Smooth muscle cell (in vitro differentiated cells): ENCODE measurements at regions not wholly inside any gene's neighbourhood (a gene's known extent, or its start where the extent isn't known, plus 50 kb on each side); places are given as distances from the start of the nearest gene placed in this dataset.

Experiments
- DNase-seq: peaks from one replicate; lab custom pipeline; 2025; ENCODE audit not compliant: unreplicated experiment; lab: John Stamatoyannopoulos, UW
- H2AFZ ChIP-seq: fragments of 200-600 bp; sonication (generic); 2 replicates; pipeline ENCODE4 v1.6.0; 2016; ENCODE audit warnings: antibody characterized with exemption, low read depth, mild to moderate bottlenecking
- H3F3A ChIP-seq: fragments of 200-600 bp; sonication (generic); 2 replicates; pipeline ENCODE4 v1.6.0; 2017; ENCODE audit warnings: antibody characterized with exemption, low read depth
- H3K27ac ChIP-seq: fragments of 200-600 bp; sonication (generic); 2 replicates; pipeline ENCODE4 v1.5.1; 2016; ENCODE audit warnings: low read depth, mild to moderate bottlenecking
- H3K27me3 ChIP-seq: fragments of 200-600 bp; sonication (generic); 2 replicates; pipeline ENCODE4 v1.6.1; 2016; ENCODE audit warnings: low read depth, mild to moderate bottlenecking
- H3K36me3 ChIP-seq: fragments of 200-600 bp; sonication (generic); 2 replicates; pipeline ENCODE4 v1.5.1; 2016; ENCODE audit warnings: low read depth
- H3K4me1 ChIP-seq: fragments of 200-600 bp; sonication (generic); 2 replicates; pipeline ENCODE4 v1.5.1; 2016; ENCODE audit warnings: low read depth
- H3K4me2 ChIP-seq: fragments of 200-600 bp; sonication (generic); 2 replicates; pipeline ENCODE4 v1.6.0; 2016; ENCODE audit warnings: mild to moderate bottlenecking
- H3K4me3 ChIP-seq: fragments of 200-600 bp; sonication (generic); 2 replicates; pipeline ENCODE4 v1.5.1; 2016; ENCODE audit warnings: mild to moderate bottlenecking
- H3K79me2 ChIP-seq: fragments of 200-600 bp; sonication (generic); 2 replicates; pipeline ENCODE4 v1.6.0; 2016; ENCODE audit warnings: low read depth, mild to moderate bottlenecking
- H3K9ac ChIP-seq: fragments of 200-600 bp; sonication (generic); 2 replicates; pipeline ENCODE4 v1.6.0; 2016; ENCODE audit warnings: low read depth
- H3K9me3 ChIP-seq: fragments of 200-600 bp; sonication (generic); replicated peaks from 2 replicates; pipeline ENCODE4 v1.5.1; 2016; ENCODE audit warnings: low read depth
- H4K20me1 ChIP-seq: fragments of 200-600 bp; sonication (generic); 2 replicates; pipeline ENCODE4 v1.6.0; 2016; ENCODE audit warnings: low read depth
- CTCF ChIP-seq: fragments of 200-600 bp; sonication (generic); IDR thresholded peaks from 2 replicates; pipeline ENCODE4 v1.5.1; 2017; ENCODE audit warnings: borderline replicate concordance, mild to moderate bottlenecking, antibody characterized with exemption; ENCODE audit not compliant: insufficient read depth, poor library complexity, severe bottlenecking
- WGBS: methylation state at CpG from one replicate; pipeline ENCODE4 v1.1.7; 2016; ENCODE audit warnings: low lambda C conversion rate; 5-methylcytosine and 5-hydroxymethylcytosine counted together

DNA sequence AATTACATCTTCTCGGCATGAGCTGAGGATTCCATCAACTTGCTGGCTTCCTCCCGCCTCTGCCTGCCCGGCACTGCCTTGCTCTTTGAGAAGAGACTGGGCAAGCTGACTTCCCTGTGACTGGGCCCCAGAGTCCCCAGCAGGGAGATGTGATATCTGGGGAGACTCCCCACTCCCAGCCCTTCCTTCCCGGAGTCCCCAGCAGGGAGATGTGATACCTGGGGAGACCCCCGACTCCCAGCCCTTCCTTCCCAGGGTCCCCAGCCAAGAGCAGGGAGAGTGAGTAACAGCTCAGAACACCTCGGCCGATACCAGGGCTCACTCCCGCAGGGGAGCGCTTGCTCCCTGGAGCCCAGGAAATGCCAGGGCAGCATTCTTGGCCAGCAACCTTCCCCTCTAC lies 90.1 kb upstream of the NEURL1B start:
- TF ChIP-seq CTCF = no peak
- DNase-seq = no peak
- H3K79me2 ChIP-seq = no peaks in the 10 kb centered on the region
- H3K4me3 ChIP-seq = no peak overlapping the region
- H2AFZ ChIP-seq = no peak overlapping the region
- H3K27me3 ChIP-seq = no peaks in the 10 kb centered on the region
- peaks cover 7% of the 10 kb centered on the region for H3K4me1 ChIP-seq
- no peaks in the 10 kb centered on the region for H4K20me1 ChIP-seq
- H3K9ac ChIP-seq = no peak overlapping the region
- H3K27ac ChIP-seq = no peak overlapping the region
- H3F3A ChIP-seq = peaks cover 9% of the 10 kb centered on the region
- no peaks in the 10 kb centered on the region for H3K9me3 ChIP-seq
- no peak overlapping the region for H3K4me2 ChIP-seq
- no peaks in the 10 kb centered on the region for H3K36me3 ChIP-seq
- 78% methylated on average over 9 of the region's 9 CpGs for WGBS

DNA sequence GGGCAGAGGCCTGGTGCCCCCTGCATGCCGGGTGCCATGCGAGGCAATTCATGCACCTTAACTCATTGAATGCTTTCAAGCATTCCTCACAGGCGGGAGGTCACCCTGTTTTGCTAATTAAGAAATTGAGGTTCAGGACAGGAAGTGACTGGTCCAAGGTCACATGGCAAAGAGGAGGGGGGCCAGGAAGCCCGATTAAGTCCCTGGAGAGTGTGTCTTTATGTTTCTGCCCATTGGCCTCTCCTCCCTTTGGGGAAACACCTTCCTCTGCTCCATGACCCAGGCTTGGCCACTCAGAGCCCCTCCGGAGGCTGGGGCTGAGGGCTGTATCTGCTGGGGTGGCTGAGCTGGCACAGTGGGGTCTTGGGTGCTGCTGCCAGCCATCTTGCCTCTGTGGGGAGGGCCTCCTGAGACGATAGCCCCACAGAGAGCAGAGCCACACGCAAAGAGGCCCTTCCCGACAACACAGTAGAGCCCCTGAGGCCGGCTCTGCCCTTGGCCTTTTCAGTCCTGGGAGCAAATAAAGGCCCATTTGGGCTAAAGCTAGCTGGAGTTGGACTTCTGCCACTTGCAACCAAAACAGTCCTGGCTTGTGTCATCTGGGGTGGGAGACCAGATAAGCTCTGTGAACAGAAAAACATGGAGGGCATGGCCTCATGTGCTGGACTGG lies 90.8 kb upstream of the NEURL1B start:
- no peak overlapping the region for H3K9ac ChIP-seq
- H3F3A ChIP-seq = peaks cover 3% of the 10 kb centered on the region
- no peaks in the 10 kb centered on the region for H3K79me2 ChIP-seq
- H4K20me1 ChIP-seq = no peaks in the 10 kb centered on the region
- no peak for DNase-seq
- no peaks in the 10 kb centered on the region for H3K27me3 ChIP-seq
- no peak for TF ChIP-seq CTCF
- no peaks in the 10 kb centered on the region for H3K36me3 ChIP-seq
- 69% methylated on average over 9 of the region's 9 CpGs for WGBS
- no peaks in the 10 kb centered on the region for H3K9me3 ChIP-seq
- no peak overlapping the region for H3K4me2 ChIP-seq
- no peak overlapping the region for H3K27ac ChIP-seq
- H2AFZ ChIP-seq = no peak overlapping the region
- peaks cover 7% of the 10 kb centered on the region for H3K4me1 ChIP-seq
- H3K4me3 ChIP-seq = no peak overlapping the region

DNA sequence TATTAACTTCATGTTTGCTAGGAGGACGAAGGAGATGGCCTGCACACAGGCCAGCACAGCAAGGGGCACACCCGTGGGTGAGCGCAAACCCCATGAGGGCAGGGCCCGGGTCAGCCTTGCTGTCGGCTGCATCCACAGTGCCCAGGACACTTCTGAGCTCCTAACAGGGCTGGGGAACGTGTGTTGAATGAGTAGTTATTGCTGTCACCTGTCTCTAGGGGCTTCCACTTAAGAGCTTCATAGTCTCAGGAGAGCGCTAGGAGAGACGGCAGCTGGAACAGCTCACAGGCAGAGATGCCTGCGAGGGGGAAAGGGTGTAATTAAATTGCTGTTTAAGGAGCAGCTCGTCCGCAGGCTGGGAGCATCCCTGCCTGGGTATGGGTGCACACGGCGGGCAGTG lies 91.4 kb upstream of the NEURL1B start:
- Histone ChIP-seq H3K36me3 (no peaks in the 10 kb centered on the region), H3K27me3 (no peaks in the 10 kb centered on the region), H3K9ac (no peak overlapping the region), H2AFZ (no peak overlapping the region), H4K20me1 (no peaks in the 10 kb centered on the region), H3K4me3 (no peak overlapping the region), H3K27ac (no peak overlapping the region), H3K9me3 (no peaks in the 10 kb centered on the region), H3K79me2 (no peaks in the 10 kb centered on the region), H3K4me1 (peaks cover 7% of the 10 kb centered on the region), H3K4me2 (no peak overlapping the region), H3F3A (peaks cover 3% of the 10 kb centered on the region)
- 85% methylated on average over 13 of the region's 13 CpGs for WGBS
- no peak for TF ChIP-seq CTCF
- DNase-seq = no peak
